ENCODE measurements at regions not wholly inside any gene's neighbourhood (a gene's known extent, or its start where the extent isn't known, plus 50 kb on each side); places are given as distances from the start of the nearest gene placed in this dataset.

- no peaks in the 10 kb centered on the region for H3K9me3 ChIP-seq
- TF ChIP-seq CTCF (IDR thresholded peaks at IDR 0.05): no peak
- no peak overlapping the region for H3K4me3 ChIP-seq
- H3K27ac ChIP-seq: no peak overlapping the region
- DNase-seq (ENCODE audit: low spot score): no peak
- H3K36me3 ChIP-seq: no peaks in the 10 kb centered on the region
- H3K27me3 ChIP-seq: no peaks in the 10 kb centered on the region
- no peaks in the 10 kb centered on the region for H3K4me1 ChIP-seq
These were observed 868.1 kb upstream of the ID2 start for GRCh38 chr2:7813541-7814292.

- H3K4me1 ChIP-seq: no peaks in the 10 kb centered on the region
- no peak overlapping the region for H3K4me3 ChIP-seq
- DNase-seq (ENCODE audit: low spot score): no peak
- H3K36me3 ChIP-seq: no peaks in the 10 kb centered on the region
- no peaks in the 10 kb centered on the region for H3K9me3 ChIP-seq
- no peak overlapping the region for H3K27ac ChIP-seq
- H3K27me3 ChIP-seq: no peaks in the 10 kb centered on the region
- no peak for TF ChIP-seq CTCF (IDR thresholded peaks at IDR 0.05)
These were observed 866.1 kb upstream of the ID2 start for GRCh38 chr2:7815726-7816125.

GRCh38 chr2:7816233-7816632 lies 865.6 kb upstream of the ID2 start:
- Histone ChIP-seq H3K4me1 (no peaks in the 10 kb centered on the region), H3K9me3 (no peaks in the 10 kb centered on the region), H3K4me3 (no peak overlapping the region), H3K27me3 (no peaks in the 10 kb centered on the region), H3K36me3 (no peaks in the 10 kb centered on the region), H3K27ac (no peak overlapping the region)
- TF ChIP-seq CTCF (IDR thresholded peaks at IDR 0.05): no peak
- DNase-seq (ENCODE audit: low spot score): no peak

GRCh38 chr2:7816944-7817343 lies 864.9 kb upstream of the ID2 start:
- Histone ChIP-seq H3K4me3 (no peak overlapping the region), H3K36me3 (no peaks in the 10 kb centered on the region), H3K27ac (no peak overlapping the region), H3K9me3 (no peaks in the 10 kb centered on the region), H3K4me1 (no peaks in the 10 kb centered on the region), H3K27me3 (no peaks in the 10 kb centered on the region)
- no peak for DNase-seq (ENCODE audit: low spot score)
- no peak for TF ChIP-seq CTCF (IDR thresholded peaks at IDR 0.05)

- no peak overlapping the region for H3K27ac ChIP-seq
These were observed 862.5 kb upstream of the ID2 start for GRCh38 chr2:7819316-7819715.

More at GRCh38 chr2:7819316-7819715, 862.5 kb upstream of the ID2 start:
- Histone ChIP-seq H3K9me3 (no peaks in the 10 kb centered on the region), H3K27me3 (no peaks in the 10 kb centered on the region), H3K4me3 (no peak overlapping the region), H3K36me3 (no peaks in the 10 kb centered on the region), H3K4me1 (no peaks in the 10 kb centered on the region)
- no peak for TF ChIP-seq CTCF (IDR thresholded peaks at IDR 0.05)
- no peak for DNase-seq (ENCODE audit: low spot score)

Data from right atrium auricular region (tissue), 2 donors.